BLaER1 treated with 17β-estradiol and CSF1 and Interleukin-3, amounts not matched to agents 10 nM and 100 nM (cell line): ENCODE measurements at regions not wholly inside any gene's neighbourhood (a gene's known extent, or its start where the extent isn't known, plus 50 kb on each side); places are given as distances from the start of the nearest gene placed in this dataset.

Source experiments
- H3K27ac ChIP-seq, 11 experiments: shearing (Covaris generic); formaldehyde crosslinking; 2 replicates each; pipeline ENCODE4 v1.8.1; 2022
- H3K27me3 ChIP-seq, 11 experiments: shearing (Covaris generic); formaldehyde crosslinking; 2 replicates each; pipeline ENCODE4 v1.8.1; 2022
- H3K36me3 ChIP-seq, 11 experiments: shearing (Covaris generic); formaldehyde crosslinking; 2 replicates each; pipeline ENCODE4 v1.8.1; 2022
- H3K4me1 ChIP-seq, 10 experiments: shearing (Covaris generic); formaldehyde crosslinking; 2 replicates each; pipeline ENCODE4 v1.8.1; 2022
- H3K4me2 ChIP-seq, 11 experiments: shearing (Covaris generic); formaldehyde crosslinking; 2 replicates each; pipeline ENCODE4 v1.8.1; 2022
- H3K4me3 ChIP-seq, 10 experiments: shearing (Covaris generic); formaldehyde crosslinking; 2 replicates each; pipeline ENCODE4 v1.8.1; 2022
- H3K9ac ChIP-seq, 11 experiments: shearing (Covaris generic); formaldehyde crosslinking; 2 replicates each; pipeline ENCODE4 v1.8.1; 2022
- H3K9me3 ChIP-seq, 11 experiments: shearing (Covaris generic); formaldehyde crosslinking; replicated peaks in 1 of 11; 2 replicates each; pipeline ENCODE4 v1.8.1; 2022
- H4K20me1 ChIP-seq, 11 experiments: shearing (Covaris generic); formaldehyde crosslinking; 2 replicates each; pipeline ENCODE4 v1.8.1; 2022
- Cebpa-rat ChIP-seq, 11 experiments: shearing (Covaris generic); IDR thresholded peaks; 2 replicates each; pipeline ENCODE4 v1.8.1; 2022

- Histone ChIP-seq H3K9ac (no peak overlapping the region), H4K20me1 (no peaks in the 10 kb centered on the region), H3K4me1 (peaks cover 11 to 55% (median 33%) of the 10 kb centered on the region in 10 experiments; a peak in 18 of 20 replicates), H3K9me3 (peaks cover 0 to 11% (median 0%) of the 10 kb centered on the region in 11 experiments; a peak in 6 of 22 replicates), H3K27me3 (no peaks in the 10 kb centered on the region), H3K4me3 (no peak overlapping the region), H3K4me2 (peak overlapping the region in 1 of 11 experiments; percentile 3; a peak in 1 of 22 replicates), H3K36me3 (no peaks in the 10 kb centered on the region), H3K27ac (no peak overlapping the region)
- TF ChIP-seq Cebpa-rat (IDR thresholded peaks at IDR 0.05): no peak
Observed at GRCh38 chr13:111595276-111595675, 274.8 kb downstream of the TEX29 start.

DNA sequence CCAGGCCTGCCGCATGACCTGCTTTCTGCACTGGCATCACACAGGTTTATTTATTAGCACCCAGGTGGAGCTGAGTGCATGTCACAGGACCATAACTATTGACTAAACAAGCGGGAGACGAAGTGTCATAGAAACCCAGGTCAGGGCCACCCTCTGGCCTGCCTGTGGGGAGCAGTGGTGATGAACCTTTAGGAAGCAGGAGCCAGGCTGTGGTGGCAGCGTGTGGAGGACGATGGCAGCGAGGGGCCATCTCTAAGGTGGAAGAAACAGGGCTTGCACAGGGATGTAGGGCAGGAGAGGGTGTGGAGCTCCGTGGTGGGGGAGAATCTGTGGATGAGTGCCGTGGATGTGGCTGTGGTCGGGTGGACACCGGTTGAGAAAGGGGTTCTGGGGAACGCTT lies 275.3 kb downstream of the TEX29 start:
- H3K9me3 ChIP-seq: peaks cover 0 to 11% (median 0%) of the 10 kb centered on the region in 11 experiments; a peak in 6 of 22 replicates
- H3K27me3 ChIP-seq: no peaks in the 10 kb centered on the region
- H3K27ac ChIP-seq: no peak overlapping the region
- peaks cover 11 to 56% (median 36%) of the 10 kb centered on the region in 10 experiments; a peak in 18 of 20 replicates for H3K4me1 ChIP-seq
- H3K36me3 ChIP-seq: no peaks in the 10 kb centered on the region
- no peak overlapping the region; a peak in 1 of 22 replicates for H3K4me2 ChIP-seq
- no peak for TF ChIP-seq Cebpa-rat (IDR thresholded peaks at IDR 0.05)
- H4K20me1 ChIP-seq: no peaks in the 10 kb centered on the region
- no peak overlapping the region for H3K9ac ChIP-seq
- no peak overlapping the region for H3K4me3 ChIP-seq

DNA sequence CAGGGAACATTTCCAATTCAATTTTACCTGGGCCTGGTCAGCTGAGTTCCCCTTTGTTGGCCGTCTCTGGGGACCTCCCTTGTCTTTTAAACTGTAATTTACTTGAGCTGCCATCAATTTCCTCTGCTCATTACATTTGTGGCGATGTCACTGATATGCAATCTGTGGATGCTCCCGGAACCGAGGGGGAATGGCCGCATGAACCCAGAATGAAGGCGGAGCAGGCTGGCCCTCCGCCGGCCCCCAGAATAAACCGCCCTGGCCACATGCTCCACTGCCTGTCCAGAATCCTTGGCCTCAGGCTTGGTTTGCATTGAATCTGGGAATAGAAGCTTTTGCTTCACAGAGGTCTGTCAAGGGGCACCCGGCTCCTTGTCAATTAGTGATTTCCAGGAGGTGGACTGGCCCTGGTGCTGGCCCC lies 276.8 kb downstream of the TEX29 start:
- H3K4me2 ChIP-seq: peak overlapping the region in 7 of 11 experiments; percentile 24 to 82 (median 76); a peak in 9 of 22 replicates

GRCh38 chr13:111597618-111598017 lies 277.2 kb downstream of the TEX29 start:
- peaks cover 11 to 54% (median 37%) of the 10 kb centered on the region in 10 experiments; a peak in 18 of 20 replicates for H3K4me1 ChIP-seq
- H3K4me2 ChIP-seq: peak overlapping the region in 8 of 11 experiments; percentile 24 to 82 (median 74); a peak in 14 of 22 replicates
- no peaks in the 10 kb centered on the region for H4K20me1 ChIP-seq
- H3K27me3 ChIP-seq: no peaks in the 10 kb centered on the region
- 0 out of 22 replicates have a peak overlapping the region, but pooled peaks of 1 of the 11 experiments have one; percentile 2 for H3K27ac ChIP-seq
- no peak overlapping the region for H3K4me3 ChIP-seq
- no peak overlapping the region for H3K9ac ChIP-seq
- TF ChIP-seq Cebpa-rat (IDR thresholded peaks at IDR 0.05): no peak
- no peaks in the 10 kb centered on the region for H3K36me3 ChIP-seq
- peaks cover 0 to 7% (median 0%) of the 10 kb centered on the region in 11 experiments; a peak in 5 of 22 replicates for H3K9me3 ChIP-seq

More for the DNA sequence above, 276.8 kb downstream of the TEX29 start:
- Histone ChIP-seq H3K4me1 (peaks cover 11 to 54% (median 37%) of the 10 kb centered on the region in 10 experiments; a peak in 18 of 20 replicates), H4K20me1 (no peaks in the 10 kb centered on the region), H3K36me3 (no peaks in the 10 kb centered on the region), H3K9me3 (peaks cover 0 to 7% (median 0%) of the 10 kb centered on the region in 11 experiments; a peak in 5 of 22 replicates), H3K27me3 (no peaks in the 10 kb centered on the region), H3K4me3 (no peak overlapping the region), H3K27ac (no peak overlapping the region), H3K9ac (no peak overlapping the region)
- TF ChIP-seq Cebpa-rat (IDR thresholded peaks at IDR 0.05): no peak

- H3K4me2 ChIP-seq: peak overlapping the region; percentile 5 to 82 (median 73); a peak in 21 of 22 replicates
- no peak overlapping the region for H3K4me3 ChIP-seq
- H4K20me1 ChIP-seq: no peaks in the 10 kb centered on the region
- no peak for TF ChIP-seq Cebpa-rat (IDR thresholded peaks at IDR 0.05)
- H3K9ac ChIP-seq: no peak overlapping the region
- peaks cover 0 to 7% (median 0%) of the 10 kb centered on the region in 11 experiments; a peak in 1 of 22 replicates for H3K9me3 ChIP-seq
- no peaks in the 10 kb centered on the region for H3K36me3 ChIP-seq
- H3K27me3 ChIP-seq: no peaks in the 10 kb centered on the region
- peaks cover 11 to 54% (median 37%) of the 10 kb centered on the region in 10 experiments; a peak in 18 of 20 replicates for H3K4me1 ChIP-seq
- peak overlapping the region in 1 of 11 experiments; percentile 22; a peak in 1 of 22 replicates for H3K27ac ChIP-seq
Observed at GRCh38 chr13:111598747-111599146, 278.3 kb downstream of the TEX29 start.

GRCh38 chr13:111599791-111600190 lies 279.3 kb downstream of the TEX29 start:
- H3K27ac ChIP-seq: peak overlapping the region in 1 of 11 experiments; percentile 22; a peak in 1 of 22 replicates
- H3K9me3 ChIP-seq: peaks cover 0 to 11% (median 2%) of the 10 kb centered on the region in 11 experiments; a peak in 4 of 22 replicates
- H3K4me2 ChIP-seq: peak overlapping the region in 9 of 11 experiments; percentile 53 to 82 (median 73); a peak in 16 of 22 replicates
- H3K9ac ChIP-seq: no peak overlapping the region
- no peak for TF ChIP-seq Cebpa-rat (IDR thresholded peaks at IDR 0.05)
- H3K36me3 ChIP-seq: no peaks in the 10 kb centered on the region
- H3K4me1 ChIP-seq: peaks cover 11 to 54% (median 37%) of the 10 kb centered on the region in 10 experiments; a peak in 18 of 20 replicates
- no peak overlapping the region for H3K4me3 ChIP-seq
- no peaks in the 10 kb centered on the region for H4K20me1 ChIP-seq
- H3K27me3 ChIP-seq: no peaks in the 10 kb centered on the region

DNA sequence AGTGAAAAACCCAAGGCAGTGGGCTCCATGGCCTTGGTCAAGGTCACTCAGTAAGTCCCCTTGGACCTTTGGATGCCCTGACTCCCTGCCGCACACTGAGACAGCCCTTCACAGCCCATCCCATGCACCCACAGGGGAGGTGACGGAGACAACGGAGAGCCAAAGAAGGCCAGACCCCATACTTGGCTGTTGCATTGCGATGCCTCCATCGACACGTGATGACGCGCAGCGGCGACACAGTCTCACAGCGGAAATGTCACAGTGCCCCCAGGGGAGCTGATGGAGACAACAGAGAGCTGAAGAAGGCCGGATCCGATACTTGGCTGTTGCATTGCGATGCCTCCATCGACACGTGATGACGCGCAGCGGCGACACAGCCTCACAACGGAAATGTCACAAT lies 282.4 kb downstream of the TEX29 start:
- Histone ChIP-seq H4K20me1 (no peaks in the 10 kb centered on the region), H3K4me3 (no peak overlapping the region), H3K4me1 (peaks cover 11 to 38% (median 28%) of the 10 kb centered on the region in 10 experiments; a peak in 18 of 20 replicates), H3K27ac (no peak overlapping the region), H3K36me3 (no peaks in the 10 kb centered on the region), H3K27me3 (no peaks in the 10 kb centered on the region), H3K9ac (no peak overlapping the region), H3K4me2 (no peak overlapping the region), H3K9me3 (peaks cover 0 to 20% (median 7%) of the 10 kb centered on the region in 11 experiments; a peak in 8 of 22 replicates)
- no peak for TF ChIP-seq Cebpa-rat (IDR thresholded peaks at IDR 0.05)

DNA sequence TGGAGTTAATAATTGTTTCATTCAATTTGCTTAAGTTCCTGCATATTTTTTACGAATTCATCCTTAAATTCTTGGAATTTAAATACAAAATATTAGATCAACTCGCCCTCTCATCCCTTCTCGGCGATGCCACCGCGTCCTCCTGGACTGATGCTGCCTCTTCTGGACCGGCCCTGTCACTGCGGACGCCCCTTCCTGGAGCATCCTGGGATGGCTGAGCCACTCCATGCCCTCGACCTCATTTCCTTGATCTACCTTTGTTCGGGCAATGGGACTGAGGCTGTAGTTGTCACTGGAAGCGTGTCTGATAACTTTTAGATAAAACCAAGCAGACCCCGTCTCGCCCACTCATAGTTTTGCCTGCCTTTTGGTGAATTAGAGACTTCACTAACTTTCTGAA lies 283.7 kb downstream of the TEX29 start:
- H3K27ac ChIP-seq: no peak overlapping the region
- H3K4me3 ChIP-seq: no peak overlapping the region
- no peak overlapping the region for H3K4me2 ChIP-seq
- no peak for TF ChIP-seq Cebpa-rat (IDR thresholded peaks at IDR 0.05)
- H3K27me3 ChIP-seq: no peaks in the 10 kb centered on the region
- H3K36me3 ChIP-seq: no peaks in the 10 kb centered on the region
- peaks cover 0 to 25% (median 11%) of the 10 kb centered on the region in 11 experiments; a peak in 13 of 22 replicates for H3K9me3 ChIP-seq
- H3K4me1 ChIP-seq: peaks cover under 1 to 30% (median 17%) of the 10 kb centered on the region in 10 experiments; a peak in 18 of 20 replicates
- no peak overlapping the region for H3K9ac ChIP-seq
- no peaks in the 10 kb centered on the region for H4K20me1 ChIP-seq

- H3K4me3 ChIP-seq: no peak overlapping the region
- peaks cover 15 to 42% (median 30%) of the 10 kb centered on the region in 10 experiments for H3K4me1 ChIP-seq
- no peaks in the 10 kb centered on the region for H4K20me1 ChIP-seq
- peak overlapping the region in 1 of 11 experiments; percentile 11; a peak in 1 of 22 replicates for H3K4me2 ChIP-seq
- peak overlapping the region in 2 of 11 experiments; percentile 81 to 94; a peak in 1 of 22 replicates for H3K27ac ChIP-seq
- H3K9me3 ChIP-seq: peaks cover 0 to 29% (median 11%) of the 10 kb centered on the region in 11 experiments; a peak in 12 of 22 replicates
- TF ChIP-seq Cebpa-rat (IDR thresholded peaks at IDR 0.05): no peak
- no peak overlapping the region for H3K9ac ChIP-seq
- no peaks in the 10 kb centered on the region for H3K36me3 ChIP-seq
- H3K27me3 ChIP-seq: no peaks in the 10 kb centered on the region
Observed at GRCh38 chr13:111608556-111608955, 288.1 kb downstream of the TEX29 start.
